Right lobe of liver (tissue), 4 donors: ENCODE measurements at regions not wholly inside any gene's neighbourhood (a gene's known extent, or its start where the extent isn't known, plus 50 kb on each side); places are given as distances from the start of the nearest gene placed in this dataset.

Experiments
- CTCF ChIP-seq, 4 donors: fragments of 200-600 bp in 3 of 4; fragments of 450-650 bp in 1 of 4; IDR thresholded peaks; one replicate each; pipeline versions ENCODE4 v1.5.1 to v1.8.0; 2016 to 2022; ENCODE audit warnings: antibody characterized with exemption in 4 of 4, mild to moderate bottlenecking in 2 of 4
- POLR2A ChIP-seq: fragments of 450-650 bp; IDR thresholded peaks from one replicate; pipeline ENCODE4 v1.6.1; 2017; ENCODE audit warnings: antibody characterized with exemption, mild to moderate bottlenecking
- donor health status: DM: no; HTN: no; CAD: no.
- donor health status: DM: no; HTN: no; CAD: no.
- donor health status: DM: no; HTN: yes; CAD: no.

GRCh38 chr13:73146707-73147106 is 87.9 kb downstream of the KLF5 start:
- TF ChIP-seq CTCF (IDR thresholded peaks at IDR 0.05) (no peak), POLR2A (no peak)
